ENCODE measurements at regions not wholly inside any gene's neighbourhood (a gene's known extent, or its start where the extent isn't known, plus 50 kb on each side); places are given as distances from the start of the nearest gene placed in this dataset.

DNA sequence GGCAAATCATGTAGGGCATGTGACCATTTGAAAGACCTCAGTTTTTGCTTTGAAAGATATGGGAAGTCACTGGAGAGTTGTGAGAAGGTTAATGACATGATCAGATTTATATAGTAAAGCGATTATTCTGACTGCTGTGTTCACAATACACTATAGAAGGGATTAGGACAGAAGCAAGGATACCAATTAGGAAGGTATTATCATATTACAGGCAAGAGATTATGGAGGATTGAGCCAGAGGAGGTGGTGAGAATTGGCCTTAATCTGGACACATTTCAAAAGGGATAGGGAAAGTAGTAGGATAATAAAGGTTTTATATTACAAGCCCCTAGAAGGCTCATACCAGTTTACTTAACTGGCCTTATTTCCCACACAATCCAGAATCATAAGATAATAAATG lies 124.9 kb upstream of the POF1B start:
- TF ChIP-seq, protein P1, sequence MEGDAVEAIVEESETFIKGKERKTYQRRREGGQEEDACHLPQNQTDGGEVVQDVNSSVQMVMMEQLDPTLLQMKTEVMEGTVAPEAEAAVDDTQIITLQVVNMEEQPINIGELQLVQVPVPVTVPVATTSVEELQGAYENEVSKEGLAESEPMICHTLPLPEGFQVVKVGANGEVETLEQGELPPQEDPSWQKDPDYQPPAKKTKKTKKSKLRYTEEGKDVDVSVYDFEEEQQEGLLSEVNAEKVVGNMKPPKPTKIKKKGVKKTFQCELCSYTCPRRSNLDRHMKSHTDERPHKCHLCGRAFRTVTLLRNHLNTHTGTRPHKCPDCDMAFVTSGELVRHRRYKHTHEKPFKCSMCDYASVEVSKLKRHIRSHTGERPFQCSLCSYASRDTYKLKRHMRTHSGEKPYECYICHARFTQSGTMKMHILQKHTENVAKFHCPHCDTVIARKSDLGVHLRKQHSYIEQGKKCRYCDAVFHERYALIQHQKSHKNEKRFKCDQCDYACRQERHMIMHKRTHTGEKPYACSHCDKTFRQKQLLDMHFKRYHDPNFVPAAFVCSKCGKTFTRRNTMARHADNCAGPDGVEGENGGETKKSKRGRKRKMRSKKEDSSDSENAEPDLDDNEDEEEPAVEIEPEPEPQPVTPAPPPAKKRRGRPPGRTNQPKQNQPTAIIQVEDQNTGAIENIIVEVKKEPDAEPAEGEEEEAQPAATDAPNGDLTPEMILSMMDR (IDR thresholded peaks at IDR 0.05 in 8 of 11, conservative IDR thresholded peaks at IDR 0.05 in 3 of 11) = no peak
- TF ChIP-seq POLR2A (IDR thresholded peaks at IDR 0.05) = no peak

Measured in spleen (tissue), 7 donors.